Right lobe of liver (tissue), 4 donors: ENCODE measurements at regions not wholly inside any gene's neighbourhood (a gene's known extent, or its start where the extent isn't known, plus 50 kb on each side); places are given as distances from the start of the nearest gene placed in this dataset.

Experiments
- CTCF ChIP-seq, 4 donors: fragments of 200-600 bp in 3 of 4; fragments of 450-650 bp in 1 of 4; IDR thresholded peaks; one replicate each; pipeline versions ENCODE4 v1.5.1 to v1.8.0; 2016 to 2022; ENCODE audit warnings: antibody characterized with exemption in 4 of 4, mild to moderate bottlenecking in 2 of 4
- POLR2A ChIP-seq: fragments of 450-650 bp; IDR thresholded peaks from one replicate; pipeline ENCODE4 v1.6.1; 2017; ENCODE audit warnings: antibody characterized with exemption, mild to moderate bottlenecking
- donor health status: DM: no; HTN: no; CAD: no.
- donor health status: DM: no; HTN: no; CAD: no.
- donor health status: DM: no; HTN: yes; CAD: no.

- TF ChIP-seq CTCF (IDR thresholded peaks at IDR 0.05) = no peak
- no peak for TF ChIP-seq POLR2A
Measured at GRCh38 chr6:19156443-19156842, 680.7 kb upstream of the ID4 start.
